Keratinocyte (primary cell): ENCODE measurements at regions not wholly inside any gene's neighbourhood (a gene's known extent, or its start where the extent isn't known, plus 50 kb on each side); places are given as distances from the start of the nearest gene placed in this dataset.

ENCODE experiments used
- EZH2 ChIP-seq: IDR thresholded peaks from one replicate; pipeline ENCODE4 v1.6.1; 2012; ENCODE audit warnings: inconsistent platforms, mild to moderate bottlenecking, low read length, moderate library complexity
- TF ChIP-seq, protein P1 (sequence below), 3 experiments: IDR thresholded peaks in 1 of 3; conservative IDR thresholded peaks in 1 of 3; optimal IDR thresholded peaks in 1 of 3; 2 replicates in 2 of 3; 3 replicates in 1 of 3; pipeline versions ENCODE3 to v1.5.1; 2011; ENCODE audit warnings: low read length in 3 of 3, mild to moderate bottlenecking in 3 of 3, moderate library complexity in 2 of 3, control low read depth in 1 of 3, inconsistent platforms in 1 of 3; ENCODE audit not compliant: insufficient read depth in 2 of 3; ENCODE audit errors: extremely low read depth in 1 of 3

- TF ChIP-seq, protein P1, sequence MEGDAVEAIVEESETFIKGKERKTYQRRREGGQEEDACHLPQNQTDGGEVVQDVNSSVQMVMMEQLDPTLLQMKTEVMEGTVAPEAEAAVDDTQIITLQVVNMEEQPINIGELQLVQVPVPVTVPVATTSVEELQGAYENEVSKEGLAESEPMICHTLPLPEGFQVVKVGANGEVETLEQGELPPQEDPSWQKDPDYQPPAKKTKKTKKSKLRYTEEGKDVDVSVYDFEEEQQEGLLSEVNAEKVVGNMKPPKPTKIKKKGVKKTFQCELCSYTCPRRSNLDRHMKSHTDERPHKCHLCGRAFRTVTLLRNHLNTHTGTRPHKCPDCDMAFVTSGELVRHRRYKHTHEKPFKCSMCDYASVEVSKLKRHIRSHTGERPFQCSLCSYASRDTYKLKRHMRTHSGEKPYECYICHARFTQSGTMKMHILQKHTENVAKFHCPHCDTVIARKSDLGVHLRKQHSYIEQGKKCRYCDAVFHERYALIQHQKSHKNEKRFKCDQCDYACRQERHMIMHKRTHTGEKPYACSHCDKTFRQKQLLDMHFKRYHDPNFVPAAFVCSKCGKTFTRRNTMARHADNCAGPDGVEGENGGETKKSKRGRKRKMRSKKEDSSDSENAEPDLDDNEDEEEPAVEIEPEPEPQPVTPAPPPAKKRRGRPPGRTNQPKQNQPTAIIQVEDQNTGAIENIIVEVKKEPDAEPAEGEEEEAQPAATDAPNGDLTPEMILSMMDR (optimal IDR thresholded peaks at IDR 0.05 in 1 of 3, IDR thresholded peaks at IDR 0.05 in 1 of 3, conservative IDR thresholded peaks at IDR 0.05 in 1 of 3; ENCODE audit: extremely low read depth in 1 of 3, insufficient read depth in 2 of 3, low read length in 3 of 3), result no peak
- no peak for TF ChIP-seq EZH2
Observed at GRCh38 chr3:43194069-43194468, 88.2 kb upstream of the POMGNT2 start.
